ENCODE measurements at regions not wholly inside any gene's neighbourhood (a gene's known extent, or its start where the extent isn't known, plus 50 kb on each side); places are given as distances from the start of the nearest gene placed in this dataset.

GRCh38 chr9:80380301-80380700, 808.5 kb downstream of the TLE4 start:
- DNase-seq, result no peak

GRCh38 chr9:80378669-80379293, 807.0 kb downstream of the TLE4 start:
- DNase-seq, result no peak

GRCh38 chr9:80376180-80376579, 804.4 kb downstream of the TLE4 start:
- peak; percentile 21 for DNase-seq

GRCh38 chr9:80375477-80375876, 803.7 kb downstream of the TLE4 start:
- DNase-seq, result no peak

GRCh38 chr9:80369641-80370040, 797.9 kb downstream of the TLE4 start:
- no peak for DNase-seq

GRCh38 chr9:80366626-80367025, 794.9 kb downstream of the TLE4 start:
- no peak for DNase-seq

GRCh38 chr9:80359941-80360881, 788.4 kb downstream of the TLE4 start:
- DNase-seq, result no peak

- DNase-seq, result no peak
Observed at GRCh38 chr9:80359291-80359690, 787.5 kb downstream of the TLE4 start.

- DNase-seq, result no peak
Observed at GRCh38 chr9:80352967-80353366, 781.2 kb downstream of the TLE4 start.

GRCh38 chr9:80351612-80352011, 779.8 kb downstream of the TLE4 start:
- DNase-seq, result no peak

GRCh38 chr9:80326105-80326504, 754.3 kb downstream of the TLE4 start:
- DNase-seq, result no peak

GRCh38 chr9:80320916-80321315, 749.2 kb downstream of the TLE4 start:
- DNase-seq, result no peak

GRCh38 chr9:80320480-80320879, 748.7 kb downstream of the TLE4 start:
- no peak for DNase-seq

- DNase-seq, result no peak
Observed at GRCh38 chr9:80305136-80305535, 733.4 kb downstream of the TLE4 start.

- no peak for DNase-seq
Observed at GRCh38 chr9:80294955-80295354, 723.2 kb downstream of the TLE4 start.

- no peak for DNase-seq
Observed at GRCh38 chr9:80294318-80294717, 722.6 kb downstream of the TLE4 start.

GRCh38 chr9:80292231-80292630, 720.5 kb downstream of the TLE4 start:
- DNase-seq, result no peak

- DNase-seq, result peak; percentile 9
Observed at GRCh38 chr9:80285326-80285725, 713.6 kb downstream of the TLE4 start.

GRCh38 chr9:80282766-80283165, 711.0 kb downstream of the TLE4 start:
- DNase-seq, result no peak

- DNase-seq, result no peak
Observed at GRCh38 chr9:80259079-80259478, 687.3 kb downstream of the TLE4 start.

GRCh38 chr9:80251778-80252177, 680.0 kb downstream of the TLE4 start:
- DNase-seq, result no peak

- DNase-seq, result no peak
Observed at GRCh38 chr9:80242022-80242421, 670.3 kb downstream of the TLE4 start.

- no peak for DNase-seq
Observed at GRCh38 chr9:80235752-80236151, 664.0 kb downstream of the TLE4 start.
